NCI-H1092 (cell line): ENCODE measurements at regions not wholly inside any gene's neighbourhood (a gene's known extent, or its start where the extent isn't known, plus 50 kb on each side); places are given as distances from the start of the nearest gene placed in this dataset.
A peak's percentile ranks its signal among the peaks of the same experiment; 100 is the strongest.

Experiments
- DNase-seq: peaks from one replicate; lab custom pipeline; 2025; lab: John Stamatoyannopoulos, UW

GRCh38 chr3:182257361-182257760 lies 535.9 kb upstream of the ATP11B start:
- DNase-seq: no peak

- DNase-seq: peak; percentile 24
These were observed 534.6 kb upstream of the ATP11B start for GRCh38 chr3:182258538-182259177.

GRCh38 chr3:182259579-182259978 lies 533.7 kb upstream of the ATP11B start:
- peak; percentile 27 for DNase-seq

GRCh38 chr3:182261041-182261440 lies 532.3 kb upstream of the ATP11B start:
- no peak for DNase-seq

- no peak for DNase-seq
These were observed 524.6 kb upstream of the ATP11B start for GRCh38 chr3:182268711-182269110.

- no peak for DNase-seq
These were observed 516.8 kb upstream of the ATP11B start for GRCh38 chr3:182276512-182276911.

- DNase-seq: no peak
These were observed 508.5 kb upstream of the ATP11B start for GRCh38 chr3:182284793-182285192.

- DNase-seq: no peak
These were observed 500.7 kb upstream of the ATP11B start for GRCh38 chr3:182292591-182292990.

- no peak for DNase-seq
These were observed 499.0 kb upstream of the ATP11B start for GRCh38 chr3:182294256-182294655.

- DNase-seq: no peak
These were observed 498.6 kb upstream of the ATP11B start for GRCh38 chr3:182294696-182295095.

GRCh38 chr3:182300266-182300665 lies 493.0 kb upstream of the ATP11B start:
- DNase-seq: no peak

GRCh38 chr3:182303169-182303568 lies 490.1 kb upstream of the ATP11B start:
- no peak for DNase-seq

GRCh38 chr3:182305881-182306665 lies 487.2 kb upstream of the ATP11B start:
- DNase-seq: no peak

GRCh38 chr3:182308328-182308727 lies 485.0 kb upstream of the ATP11B start:
- no peak for DNase-seq

GRCh38 chr3:182309120-182309519 lies 484.2 kb upstream of the ATP11B start:
- no peak for DNase-seq

GRCh38 chr3:182315313-182315712 lies 478.0 kb upstream of the ATP11B start:
- DNase-seq: no peak

- DNase-seq: no peak
These were observed 470.1 kb upstream of the ATP11B start for GRCh38 chr3:182323126-182323700.

- no peak for DNase-seq
These were observed 469.4 kb upstream of the ATP11B start for GRCh38 chr3:182323898-182324297.

- no peak for DNase-seq
These were observed 467.9 kb upstream of the ATP11B start for GRCh38 chr3:182325213-182325950.

- no peak for DNase-seq
These were observed 466.1 kb upstream of the ATP11B start for GRCh38 chr3:182327196-182327681.

GRCh38 chr3:182330646-182331045 lies 462.7 kb upstream of the ATP11B start:
- DNase-seq: no peak

GRCh38 chr3:182331341-182331740 lies 462.0 kb upstream of the ATP11B start:
- no peak for DNase-seq
